Astrocyte (in vitro differentiated cells and primary cell): ENCODE measurements at regions not wholly inside any gene's neighbourhood (a gene's known extent, or its start where the extent isn't known, plus 50 kb on each side); places are given as distances from the start of the nearest gene placed in this dataset.

Experiments used
- EZH2 ChIP-seq: IDR thresholded peaks from 2 replicates; pipeline ENCODE4 v1.6.1; 2012; ENCODE audit warnings: mild to moderate bottlenecking, low read length, inconsistent platforms; ENCODE audit not compliant: insufficient read depth
- TF ChIP-seq, protein P1 (sequence below): IDR thresholded peaks from 2 replicates; pipeline ENCODE4 v1.5.1; 2011; ENCODE audit warnings: low read depth, mild to moderate bottlenecking, inconsistent platforms, low read length, moderate library complexity; ENCODE audit not compliant: insufficient read depth

DNA sequence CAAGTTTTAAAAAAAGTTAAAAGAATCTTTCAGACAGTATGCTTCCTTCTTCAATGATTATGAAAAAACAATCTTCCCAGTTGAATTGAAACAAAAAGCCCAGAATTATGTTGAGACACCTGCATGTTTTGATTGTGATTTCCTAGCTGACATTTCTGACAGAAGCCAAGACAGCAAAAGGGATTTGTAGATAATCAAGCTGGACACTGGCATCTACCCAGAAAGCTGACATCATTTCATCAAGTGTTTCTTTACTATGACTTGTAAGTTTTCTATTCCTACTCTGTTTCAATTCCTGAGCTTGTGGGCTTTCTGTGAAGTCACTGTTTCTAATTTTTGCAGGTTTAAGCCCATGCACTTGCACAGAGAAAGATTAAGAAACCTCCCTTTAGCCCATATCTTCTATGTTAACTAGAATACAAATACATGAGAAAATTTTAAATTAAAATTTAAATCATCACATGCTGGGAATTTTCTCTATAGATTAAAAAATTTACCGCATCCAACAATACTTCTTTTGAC is 82.9 kb upstream of the CCDC85A start:
- TF ChIP-seq, protein P1, sequence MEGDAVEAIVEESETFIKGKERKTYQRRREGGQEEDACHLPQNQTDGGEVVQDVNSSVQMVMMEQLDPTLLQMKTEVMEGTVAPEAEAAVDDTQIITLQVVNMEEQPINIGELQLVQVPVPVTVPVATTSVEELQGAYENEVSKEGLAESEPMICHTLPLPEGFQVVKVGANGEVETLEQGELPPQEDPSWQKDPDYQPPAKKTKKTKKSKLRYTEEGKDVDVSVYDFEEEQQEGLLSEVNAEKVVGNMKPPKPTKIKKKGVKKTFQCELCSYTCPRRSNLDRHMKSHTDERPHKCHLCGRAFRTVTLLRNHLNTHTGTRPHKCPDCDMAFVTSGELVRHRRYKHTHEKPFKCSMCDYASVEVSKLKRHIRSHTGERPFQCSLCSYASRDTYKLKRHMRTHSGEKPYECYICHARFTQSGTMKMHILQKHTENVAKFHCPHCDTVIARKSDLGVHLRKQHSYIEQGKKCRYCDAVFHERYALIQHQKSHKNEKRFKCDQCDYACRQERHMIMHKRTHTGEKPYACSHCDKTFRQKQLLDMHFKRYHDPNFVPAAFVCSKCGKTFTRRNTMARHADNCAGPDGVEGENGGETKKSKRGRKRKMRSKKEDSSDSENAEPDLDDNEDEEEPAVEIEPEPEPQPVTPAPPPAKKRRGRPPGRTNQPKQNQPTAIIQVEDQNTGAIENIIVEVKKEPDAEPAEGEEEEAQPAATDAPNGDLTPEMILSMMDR: no peak
- TF ChIP-seq EZH2: no peak
